HepG2 (cell line): ENCODE measurements at regions not wholly inside any gene's neighbourhood (a gene's known extent, or its start where the extent isn't known, plus 50 kb on each side); places are given as distances from the start of the nearest gene placed in this dataset.

Source experiments
- ATAC-seq: fragments of 200-7000 bp; cut with Tn5 transposase; 3 replicates; pipeline ENCODE4 v1.9.1; 2020; ENCODE audit warnings: mild to moderate bottlenecking, moderate library complexity
- BruUV-seq: library from RNA; stranded (reverse); fragments of 400-500 nt; replicated peaks from 2 replicates; lab custom pipeline; 2021; lab: Mats Ljungman, UMichigan
- CTCF ChIA-PET: fragments of 300-600 bp; formaldehyde crosslinking; extraction: SDS; loops from one replicate; lab custom pipeline; 2021; ENCODE audit warnings: low total read pairs, inconsistent platforms, low intra/inter-chr PET ratio; lab: Yijun Ruan, JAX
- POLR2A ChIA-PET: fragments of 350-600 bp; sonication (Branson Sonifier 250); formaldehyde crosslinking; loops from one replicate; lab custom pipeline; 2020; ENCODE audit warnings: antibody characterized with exemption, inconsistent platforms; lab: Yijun Ruan, JAX
- DNase-seq: peaks from one replicate; pipeline ENCODE4 v3.0.0-alpha.2; 2015; ENCODE audit warnings: low spot score
- FAIRE-seq: peaks from 3 replicates; lab custom pipeline; 2011; peaks lifted over from hg19 to GRCh38; lab: Jason Lieb, UNC
- H2AFZ ChIP-seq: one replicate; pipeline ENCODE4 v1.6.1; 2011; ENCODE audit warnings: low read length, inconsistent platforms
- H3K27ac ChIP-seq: fragments of 300-600 bp; 3 replicates; pipeline ENCODE4 v1.8.0; 2011; ENCODE audit warnings: mixed run types, mild to moderate bottlenecking, mixed read lengths, low read length, inconsistent platforms; ENCODE audit not compliant: insufficient read depth; ENCODE audit errors: extremely low read length
- H3K27me3 ChIP-seq, 2 experiments: fragments of 200-600 bp in 1 of 2; 2 replicates in 1 of 2; 3 replicates in 1 of 2; pipeline versions ENCODE4 v1.6.0 to v1.8.0; 2011; ENCODE audit warnings: low read length in 2 of 2, mild to moderate bottlenecking in 2 of 2, moderate library complexity in 2 of 2, inconsistent platforms in 1 of 2; ENCODE audit not compliant: insufficient read depth in 2 of 2, control insufficient read depth in 1 of 2
- H3K36me3 ChIP-seq, 2 experiments: fragments of 200-600 bp in 1 of 2; replicated peaks in 1 of 2; 2 replicates in 1 of 2; 3 replicates in 1 of 2; pipeline versions ENCODE4 v1.5.1 to v1.8.0; 2011; ENCODE audit warnings: low read length in 2 of 2, inconsistent platforms in 1 of 2; ENCODE audit not compliant: insufficient read depth in 2 of 2, control insufficient read depth in 1 of 2
- H3K4me1 ChIP-seq: 2 replicates; pipeline ENCODE4 v1.5.1; 2012; ENCODE audit warnings: low read length, inconsistent platforms; ENCODE audit not compliant: insufficient read depth
- H3K4me2 ChIP-seq: 2 replicates; pipeline ENCODE4 v1.6.0; 2011; ENCODE audit warnings: low read depth, low read length, inconsistent platforms
- H3K4me3 ChIP-seq, 3 experiments: fragments of 200-600 bp in 1 of 3; sonication (generic), shearing (Covaris generic) in 1 of 3; replicated peaks in 1 of 3; 2 replicates each; pipeline ENCODE4 v1.5.1; 2011 to 2016; ENCODE audit warnings: low read length in 3 of 3, inconsistent platforms in 2 of 3, low read depth in 2 of 3, mild to moderate bottlenecking in 2 of 3, control low read depth in 1 of 3, mixed read lengths in 1 of 3; ENCODE audit not compliant: insufficient read depth in 1 of 3
- H3K79me2 ChIP-seq: one replicate; pipeline ENCODE4 v1.6.1; 2011; ENCODE audit warnings: low read length, inconsistent platforms; ENCODE audit not compliant: insufficient read depth
- H3K9ac ChIP-seq: 2 replicates; pipeline ENCODE4 v1.6.0; 2011; ENCODE audit warnings: mild to moderate bottlenecking, low read depth, low read length, inconsistent platforms; ENCODE audit not compliant: insufficient read depth
- H3K9me3 ChIP-seq: 2 replicates; pipeline ENCODE4 v1.5.1; 2012; ENCODE audit warnings: mild to moderate bottlenecking, low read length
- H4K20me1 ChIP-seq: 2 replicates; pipeline ENCODE4 v1.6.0; 2011; ENCODE audit warnings: inconsistent platforms, mild to moderate bottlenecking, low read length, moderate library complexity; ENCODE audit not compliant: insufficient read depth
- CENPX ChIP-seq: sonication (generic); formaldehyde crosslinking; IDR thresholded peaks from 2 replicates; pipeline ENCODE4 v1.9.0; 2021; ENCODE audit warnings: mild to moderate bottlenecking, missing genetic modification reagents, moderate library complexity
- NBN ChIP-seq: fragments of 450-650 bp; conservative IDR thresholded peaks from 2 replicates; pipeline ENCODE4 v1.6.1; 2017
- NFRKB ChIP-seq: fragments of 450-650 bp; IDR thresholded peaks from 2 replicates; pipeline ENCODE4 v1.6.1; 2017
- PCBP1 ChIP-seq: fragments of 200-400 bp; formaldehyde crosslinking; IDR thresholded peaks from 2 replicates; pipeline ENCODE4 v1.6.1; 2017; ENCODE audit warnings: mild to moderate bottlenecking, low read depth, low read length, borderline replicate concordance
- PCBP2 ChIP-seq: fragments of 200-400 bp; formaldehyde crosslinking; optimal IDR thresholded peaks from 2 replicates; pipeline ENCODE3; 2018; ENCODE audit warnings: low read length, low read depth; ENCODE audit not compliant: poor library complexity, severe bottlenecking
- TBX2 ChIP-seq: sonication (generic); formaldehyde crosslinking; IDR thresholded peaks from 2 replicates; pipeline ENCODE4 v1.5.0; 2020; ENCODE audit warnings: missing genetic modification reagents, mild to moderate bottlenecking, borderline replicate concordance
- ZNF180 ChIP-seq: sonication (generic); formaldehyde crosslinking; IDR thresholded peaks from 2 replicates; pipeline ENCODE4 v1.4.0; 2020; ENCODE audit warnings: low read depth, missing genetic modification reagents, borderline replicate concordance
- ZNF20 ChIP-seq: sonication (generic); formaldehyde crosslinking; IDR thresholded peaks from 2 replicates; pipeline ENCODE4 v1.4.0; 2020; ENCODE audit warnings: mild to moderate bottlenecking, moderate library complexity, missing genetic modification reagents
- ZNF30 ChIP-seq: sonication (generic); formaldehyde crosslinking; IDR thresholded peaks from 2 replicates; pipeline ENCODE4 v1.5.0; 2020; ENCODE audit warnings: mild to moderate bottlenecking, missing genetic modification reagents
- ZNF432 ChIP-seq: sonication (generic); formaldehyde crosslinking; IDR thresholded peaks from 2 replicates; pipeline ENCODE4 v1.5.0; 2020; ENCODE audit warnings: missing genetic modification reagents, mild to moderate bottlenecking, borderline replicate concordance
- ZNF605 ChIP-seq: sonication (generic); formaldehyde crosslinking; IDR thresholded peaks from 2 replicates; pipeline ENCODE4 v1.8.0; 2022; ENCODE audit warnings: mild to moderate bottlenecking, missing genetic modification reagents
- WGBS: methylation state at CpG from one replicate; pipeline ENCODE4 v1.1.6; 2017; ENCODE audit warnings: low lambda C conversion rate; 5-methylcytosine and 5-hydroxymethylcytosine counted together
- in situ Hi-C: cut with HindIII; loops from 2 replicates; pipeline ENCODE4 v1.10.0; 2017; ENCODE audit warnings: low pct_unique_long_range_greater_than_20kb; ENCODE audit not compliant: extremely low pct_ligation_motif_present
- intact Hi-C: fragments of 100-400 bp; cut with micrococcal nuclease; formaldehyde crosslinking; loops from one replicate; pipeline ENCODE4 v1.10.0; 2022; ENCODE audit not compliant: unreplicated experiment
- TF ChIP-seq, protein P1 (sequence below): IDR thresholded peaks from 2 replicates; pipeline ENCODE4 v1.6.1; 2016; ENCODE audit warnings: low read depth, missing genetic modification reagents, missing compliant biosample characterization
- TF ChIP-seq, protein P2 (sequence below): sonication (generic); formaldehyde crosslinking; IDR thresholded peaks from 2 replicates; pipeline ENCODE4 v1.4.0; 2020; ENCODE audit warnings: mild to moderate bottlenecking, low read depth, missing genetic modification reagents

DNA sequence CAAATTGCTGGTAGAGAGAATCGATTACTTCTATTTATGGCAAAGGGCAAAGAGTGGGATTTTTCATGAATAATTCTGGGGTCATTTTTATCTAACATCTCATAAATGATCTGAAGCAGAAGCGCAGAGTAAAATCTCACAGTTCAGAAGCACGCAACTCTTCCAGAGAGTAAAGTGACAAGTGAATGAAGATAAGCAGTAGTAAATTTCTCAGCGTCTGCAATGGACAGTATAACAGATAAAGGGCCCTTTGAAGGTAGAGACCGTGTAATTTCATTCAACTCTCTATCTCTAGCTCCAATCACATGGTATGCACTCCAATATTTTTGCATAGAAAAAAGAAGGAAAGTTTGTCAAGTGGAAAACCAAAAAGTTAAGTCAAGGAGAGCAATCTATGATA, 521.1 kb upstream of the NECTIN3 start:
- CTCF ChIA-PET, result no interaction called here

More for the DNA sequence above, 521.1 kb upstream of the NECTIN3 start:
- in situ Hi-C loops (no loop called here), intact Hi-C loops (no loop called here)
- no peak overlapping the region for H3K9ac ChIP-seq
- no peak overlapping the region for H3K4me2 ChIP-seq
- no peaks in the 10 kb centered on the region for H3K36me3 ChIP-seq
- POLR2A ChIA-PET, result no interaction called here
- no peaks in the 10 kb centered on the region for H3K9me3 ChIP-seq
- H2AFZ ChIP-seq, result no peak overlapping the region
- no peaks in the 10 kb centered on the region for H3K27me3 ChIP-seq
- no peaks in the 10 kb centered on the region for H4K20me1 ChIP-seq
- TF ChIP-seq PCBP1 (no peak), ZNF30 (no peak), ZNF605 (no peak), PCBP2 (no peak), CENPX (no peak), NFRKB (no peak), ZNF432 (CRISPR knock-in tag) (no peak), TBX2 (CRISPR knock-in tag) (no peak), ZNF20 (no peak), NBN (no peak), ZNF180 (no peak)
- TF ChIP-seq, protein P1, sequence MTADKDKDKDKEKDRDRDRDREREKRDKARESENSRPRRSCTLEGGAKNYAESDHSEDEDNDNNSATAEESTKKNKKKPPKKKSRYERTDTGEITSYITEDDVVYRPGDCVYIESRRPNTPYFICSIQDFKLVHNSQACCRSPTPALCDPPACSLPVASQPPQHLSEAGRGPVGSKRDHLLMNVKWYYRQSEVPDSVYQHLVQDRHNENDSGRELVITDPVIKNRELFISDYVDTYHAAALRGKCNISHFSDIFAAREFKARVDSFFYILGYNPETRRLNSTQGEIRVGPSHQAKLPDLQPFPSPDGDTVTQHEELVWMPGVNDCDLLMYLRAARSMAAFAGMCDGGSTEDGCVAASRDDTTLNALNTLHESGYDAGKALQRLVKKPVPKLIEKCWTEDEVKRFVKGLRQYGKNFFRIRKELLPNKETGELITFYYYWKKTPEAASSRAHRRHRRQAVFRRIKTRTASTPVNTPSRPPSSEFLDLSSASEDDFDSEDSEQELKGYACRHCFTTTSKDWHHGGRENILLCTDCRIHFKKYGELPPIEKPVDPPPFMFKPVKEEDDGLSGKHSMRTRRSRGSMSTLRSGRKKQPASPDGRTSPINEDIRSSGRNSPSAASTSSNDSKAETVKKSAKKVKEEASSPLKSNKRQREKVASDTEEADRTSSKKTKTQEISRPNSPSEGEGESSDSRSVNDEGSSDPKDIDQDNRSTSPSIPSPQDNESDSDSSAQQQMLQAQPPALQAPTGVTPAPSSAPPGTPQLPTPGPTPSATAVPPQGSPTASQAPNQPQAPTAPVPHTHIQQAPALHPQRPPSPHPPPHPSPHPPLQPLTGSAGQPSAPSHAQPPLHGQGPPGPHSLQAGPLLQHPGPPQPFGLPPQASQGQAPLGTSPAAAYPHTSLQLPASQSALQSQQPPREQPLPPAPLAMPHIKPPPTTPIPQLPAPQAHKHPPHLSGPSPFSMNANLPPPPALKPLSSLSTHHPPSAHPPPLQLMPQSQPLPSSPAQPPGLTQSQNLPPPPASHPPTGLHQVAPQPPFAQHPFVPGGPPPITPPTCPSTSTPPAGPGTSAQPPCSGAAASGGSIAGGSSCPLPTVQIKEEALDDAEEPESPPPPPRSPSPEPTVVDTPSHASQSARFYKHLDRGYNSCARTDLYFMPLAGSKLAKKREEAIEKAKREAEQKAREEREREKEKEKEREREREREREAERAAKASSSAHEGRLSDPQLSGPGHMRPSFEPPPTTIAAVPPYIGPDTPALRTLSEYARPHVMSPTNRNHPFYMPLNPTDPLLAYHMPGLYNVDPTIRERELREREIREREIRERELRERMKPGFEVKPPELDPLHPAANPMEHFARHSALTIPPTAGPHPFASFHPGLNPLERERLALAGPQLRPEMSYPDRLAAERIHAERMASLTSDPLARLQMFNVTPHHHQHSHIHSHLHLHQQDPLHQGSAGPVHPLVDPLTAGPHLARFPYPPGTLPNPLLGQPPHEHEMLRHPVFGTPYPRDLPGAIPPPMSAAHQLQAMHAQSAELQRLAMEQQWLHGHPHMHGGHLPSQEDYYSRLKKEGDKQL, result no peak
- TF ChIP-seq, protein P2, sequence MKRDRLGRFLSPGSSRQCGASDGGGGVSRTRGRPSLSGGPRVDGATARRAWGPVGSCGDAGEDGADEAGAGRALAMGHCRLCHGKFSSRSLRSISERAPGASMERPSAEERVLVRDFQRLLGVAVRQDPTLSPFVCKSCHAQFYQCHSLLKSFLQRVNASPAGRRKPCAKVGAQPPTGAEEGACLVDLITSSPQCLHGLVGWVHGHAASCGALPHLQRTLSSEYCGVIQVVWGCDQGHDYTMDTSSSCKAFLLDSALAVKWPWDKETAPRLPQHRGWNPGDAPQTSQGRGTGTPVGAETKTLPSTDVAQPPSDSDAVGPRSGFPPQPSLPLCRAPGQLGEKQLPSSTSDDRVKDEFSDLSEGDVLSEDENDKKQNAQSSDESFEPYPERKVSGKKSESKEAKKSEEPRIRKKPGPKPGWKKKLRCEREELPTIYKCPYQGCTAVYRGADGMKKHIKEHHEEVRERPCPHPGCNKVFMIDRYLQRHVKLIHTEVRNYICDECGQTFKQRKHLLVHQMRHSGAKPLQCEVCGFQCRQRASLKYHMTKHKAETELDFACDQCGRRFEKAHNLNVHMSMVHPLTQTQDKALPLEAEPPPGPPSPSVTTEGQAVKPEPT (CRISPR knock-in tag), result no peak
- H3K4me1 ChIP-seq, result no peaks in the 10 kb centered on the region
- 24% methylated on average over 5 of the region's 5 CpGs for WGBS
- H3K27ac ChIP-seq, result no peak overlapping the region
- FAIRE-seq (no peak), DNase-seq (no peak), ATAC-seq (no peak)
- H3K79me2 ChIP-seq, result no peaks in the 10 kb centered on the region
- no TSS peak for BruUV-seq
- H3K4me3 ChIP-seq, result no peak overlapping the region
